ENCODE measurements at regions not wholly inside any gene's neighbourhood (a gene's known extent, or its start where the extent isn't known, plus 50 kb on each side); places are given as distances from the start of the nearest gene placed in this dataset.

- Histone ChIP-seq H3K79me2 (ENCODE audit: control insufficient read depth, insufficient read depth, low read length) (no peaks in the 10 kb centered on the region), H3K27me3 (ENCODE audit: control insufficient read depth in 2 of 2, insufficient read depth in 2 of 2, low read length in 2 of 2) (no peaks in the 10 kb centered on the region), H4K20me1 (replicated peaks; ENCODE audit: control insufficient read depth, extremely low read depth, insufficient read depth, low read length) (no peaks in the 10 kb centered on the region), H3K4me2 (ENCODE audit: insufficient read depth, low read length) (no peak overlapping the region), H3K9me3 (replicated peaks; ENCODE audit: control insufficient read depth, insufficient read depth, low read length) (peaks cover 2% of the 10 kb centered on the region), H2AFZ (ENCODE audit: low read depth, low read length) (no peak overlapping the region), H3K27ac (ENCODE audit: insufficient read depth, low read depth, low read length) (no peak overlapping the region), H3K9me1 (replicated peaks; ENCODE audit: control insufficient read depth, extremely low read depth, insufficient read depth, low read length) (no peaks in the 10 kb centered on the region), H3K4me3 (replicated peaks in 1 of 3; ENCODE audit: insufficient read depth in 1 of 3, low read depth in 1 of 3, low read length in 3 of 3) (no peak overlapping the region), H3K4me1 (ENCODE audit: control insufficient read depth, extremely low read depth, insufficient read depth, low read length) (no peaks in the 10 kb centered on the region), H3K36me3 (ENCODE audit: control insufficient read depth in 2 of 2, extremely low read depth in 1 of 2, insufficient read depth in 2 of 2, low read length in 2 of 2) (no peaks in the 10 kb centered on the region), H3K9ac (replicated peaks; ENCODE audit: extremely low read depth, insufficient read depth, low read length) (no peak overlapping the region)
- DNase-seq (ENCODE audit: low read depth, low spot score): no peak
- ChIA-PET POLR2A (no interaction called here), CTCF (no interaction called here)
- FAIRE-seq: no peak
- TF ChIP-seq GATA2 (IDR thresholded peaks at IDR 0.05; ENCODE audit: insufficient read depth, insufficient read length, low read depth, low read length) (no peak), MYC (IDR thresholded peaks at IDR 0.05; ENCODE audit: low read depth, low read length) (no peak), EZH2 (IDR thresholded peaks at IDR 0.05; ENCODE audit: borderline replicate concordance, low read depth, low read length, severe bottlenecking) (no peak), MAX (IDR thresholded peaks at IDR 0.05; ENCODE audit: insufficient read depth, insufficient read length) (no peak), POLR2AphosphoS5 (IDR thresholded peaks at IDR 0.05; ENCODE audit: insufficient read depth, low read depth, low read length) (no peak), FOS (IDR thresholded peaks at IDR 0.05; ENCODE audit: borderline replicate concordance, insufficient read depth, low read length) (no peak), JUN (IDR thresholded peaks at IDR 0.05; ENCODE audit: borderline replicate concordance, insufficient read depth, insufficient read length, low read depth) (no peak), POLR2A (IDR thresholded peaks at IDR 0.05; ENCODE audit: low read depth, low read length) (no peak), CTCF (IDR thresholded peaks at IDR 0.05; ENCODE audit: extremely low read depth in 1 of 2, insufficient read depth in 1 of 2, low read depth in 1 of 2, low read length in 2 of 2) (no peak)
- dilution Hi-C loops (cut with MboI; ENCODE audit: extremely low pct_ligation_motif_present, low sequenced_read_pairs) (no loop called here), intact Hi-C loops (cut with micrococcal nuclease) (no loop called here)
- BruUV-seq (replicated peaks): no TSS peak
Observed at GRCh38 chr6:19153270-19153980, 683.7 kb upstream of the ID4 start.

Data from endothelial cell of umbilical vein (primary cell).